Uterus (tissue), 2 donors: ENCODE measurements at regions not wholly inside any gene's neighbourhood (a gene's known extent, or its start where the extent isn't known, plus 50 kb on each side); places are given as distances from the start of the nearest gene placed in this dataset.

ENCODE experiments used
- CTCF ChIP-seq, 4 experiments: fragments of 200-600 bp in 2 of 4; fragments of 450-650 bp in 2 of 4; sonication (generic) in 2 of 4; IDR thresholded peaks; one replicate each; pipeline ENCODE4 v1.5.1; 2016 to 2019; ENCODE audit warnings: antibody characterized with exemption in 4 of 4, mild to moderate bottlenecking in 2 of 4, moderate library complexity in 1 of 4
- POLR2A ChIP-seq, 2 donors: fragments of 450-650 bp; IDR thresholded peaks; one replicate each; pipeline ENCODE4 v1.6.1; 2016; ENCODE audit warnings: antibody characterized with exemption in 2 of 2, mild to moderate bottlenecking in 1 of 2, moderate library complexity in 1 of 2

GRCh38 chr6:50264995-50265571 is 215.4 kb upstream of the DEFB112 start:
- no peak for TF ChIP-seq CTCF (IDR thresholded peaks at IDR 0.05)
- no peak for TF ChIP-seq POLR2A (IDR thresholded peaks at IDR 0.05)
